ENCODE measurements at regions not wholly inside any gene's neighbourhood (a gene's known extent, or its start where the extent isn't known, plus 50 kb on each side); places are given as distances from the start of the nearest gene placed in this dataset.

DNA sequence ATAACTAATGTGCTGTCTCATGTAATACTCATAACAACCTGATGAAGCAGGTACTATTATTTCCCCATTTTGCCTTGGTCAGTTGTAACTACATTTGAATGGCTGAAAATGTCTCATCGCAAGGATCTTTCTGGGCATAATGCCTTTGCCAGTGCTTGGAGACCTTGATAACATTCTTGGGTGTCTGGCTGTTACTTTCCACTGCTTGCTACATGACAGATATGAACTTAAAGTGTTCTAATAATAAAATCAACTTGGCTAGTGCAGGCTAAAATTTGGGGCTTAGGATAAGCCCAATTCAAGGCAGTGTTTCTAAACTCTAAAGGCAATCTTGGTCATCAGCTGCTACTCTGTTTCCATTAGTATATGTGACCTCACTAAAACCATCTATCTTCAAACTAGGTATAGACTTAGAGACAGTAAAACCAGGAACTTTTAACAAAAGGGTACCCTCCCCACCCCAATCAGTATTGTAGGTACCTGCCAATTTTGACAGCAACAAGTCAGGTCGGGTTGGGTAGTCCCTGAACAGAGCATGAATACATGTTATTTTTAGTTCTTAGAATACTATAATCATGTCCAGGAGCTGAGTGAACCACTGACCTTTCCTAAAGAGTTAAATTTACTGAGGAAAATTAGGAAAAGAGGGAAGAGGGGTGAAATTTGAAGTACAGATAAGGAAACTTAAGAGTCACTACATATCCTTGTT lies 68.2 kb upstream of the AHR start:
- Histone ChIP-seq H3K4me2 (ENCODE audit: low read length) (no peak overlapping the region), H3K4me3 (ENCODE audit: low read depth, low read length) (no peak overlapping the region), H3K9ac (no peak overlapping the region), H3K27me3 (ENCODE audit: control insufficient read depth, insufficient read depth, low read length) (no peaks in the 10 kb centered on the region), H3K27ac (no peak overlapping the region), H3K9me3 (ENCODE audit: control insufficient read depth, low read length) (no peaks in the 10 kb centered on the region), H3K4me1 (no peaks in the 10 kb centered on the region), H3K79me2 (no peaks in the 10 kb centered on the region), H2AFZ (no peak overlapping the region), H3K36me3 (ENCODE audit: control insufficient read depth, insufficient read depth, low read length) (no peaks in the 10 kb centered on the region)
- TF ChIP-seq, protein P1, sequence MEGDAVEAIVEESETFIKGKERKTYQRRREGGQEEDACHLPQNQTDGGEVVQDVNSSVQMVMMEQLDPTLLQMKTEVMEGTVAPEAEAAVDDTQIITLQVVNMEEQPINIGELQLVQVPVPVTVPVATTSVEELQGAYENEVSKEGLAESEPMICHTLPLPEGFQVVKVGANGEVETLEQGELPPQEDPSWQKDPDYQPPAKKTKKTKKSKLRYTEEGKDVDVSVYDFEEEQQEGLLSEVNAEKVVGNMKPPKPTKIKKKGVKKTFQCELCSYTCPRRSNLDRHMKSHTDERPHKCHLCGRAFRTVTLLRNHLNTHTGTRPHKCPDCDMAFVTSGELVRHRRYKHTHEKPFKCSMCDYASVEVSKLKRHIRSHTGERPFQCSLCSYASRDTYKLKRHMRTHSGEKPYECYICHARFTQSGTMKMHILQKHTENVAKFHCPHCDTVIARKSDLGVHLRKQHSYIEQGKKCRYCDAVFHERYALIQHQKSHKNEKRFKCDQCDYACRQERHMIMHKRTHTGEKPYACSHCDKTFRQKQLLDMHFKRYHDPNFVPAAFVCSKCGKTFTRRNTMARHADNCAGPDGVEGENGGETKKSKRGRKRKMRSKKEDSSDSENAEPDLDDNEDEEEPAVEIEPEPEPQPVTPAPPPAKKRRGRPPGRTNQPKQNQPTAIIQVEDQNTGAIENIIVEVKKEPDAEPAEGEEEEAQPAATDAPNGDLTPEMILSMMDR (IDR thresholded peaks at IDR 0.05): no peak

GRCh38 chr7:17233603-17234002 lies 64.8 kb upstream of the AHR start:
- H3K27me3 ChIP-seq (ENCODE audit: control insufficient read depth, insufficient read depth, low read length): no peaks in the 10 kb centered on the region
- no peaks in the 10 kb centered on the region for H3K4me1 ChIP-seq
- no peak overlapping the region for H2AFZ ChIP-seq
- no peaks in the 10 kb centered on the region for H3K9me3 ChIP-seq (ENCODE audit: control insufficient read depth, low read length)
- no peaks in the 10 kb centered on the region for H3K79me2 ChIP-seq
- TF ChIP-seq, protein P1 (IDR thresholded peaks at IDR 0.05): no peak
- no peak overlapping the region for H3K4me3 ChIP-seq (ENCODE audit: low read depth, low read length)
- H3K4me2 ChIP-seq (ENCODE audit: low read length): no peak overlapping the region
- H3K27ac ChIP-seq: no peak overlapping the region
- H3K9ac ChIP-seq: no peak overlapping the region
- no peaks in the 10 kb centered on the region for H3K36me3 ChIP-seq (ENCODE audit: control insufficient read depth, insufficient read depth, low read length)

GRCh38 chr7:17234030-17234397 lies 64.4 kb upstream of the AHR start:
- H2AFZ ChIP-seq: no peak overlapping the region
- H3K9ac ChIP-seq: no peak overlapping the region
- no peaks in the 10 kb centered on the region for H3K79me2 ChIP-seq
- H3K27me3 ChIP-seq (ENCODE audit: control insufficient read depth, insufficient read depth, low read length): no peaks in the 10 kb centered on the region
- no peaks in the 10 kb centered on the region for H3K9me3 ChIP-seq (ENCODE audit: control insufficient read depth, low read length)
- no peak overlapping the region for H3K4me2 ChIP-seq (ENCODE audit: low read length)
- no peak overlapping the region for H3K27ac ChIP-seq
- H3K4me3 ChIP-seq (ENCODE audit: low read depth, low read length): no peak overlapping the region
- TF ChIP-seq, protein P1 (IDR thresholded peaks at IDR 0.05): no peak
- no peaks in the 10 kb centered on the region for H3K36me3 ChIP-seq (ENCODE audit: control insufficient read depth, insufficient read depth, low read length)
- no peaks in the 10 kb centered on the region for H3K4me1 ChIP-seq

DNA sequence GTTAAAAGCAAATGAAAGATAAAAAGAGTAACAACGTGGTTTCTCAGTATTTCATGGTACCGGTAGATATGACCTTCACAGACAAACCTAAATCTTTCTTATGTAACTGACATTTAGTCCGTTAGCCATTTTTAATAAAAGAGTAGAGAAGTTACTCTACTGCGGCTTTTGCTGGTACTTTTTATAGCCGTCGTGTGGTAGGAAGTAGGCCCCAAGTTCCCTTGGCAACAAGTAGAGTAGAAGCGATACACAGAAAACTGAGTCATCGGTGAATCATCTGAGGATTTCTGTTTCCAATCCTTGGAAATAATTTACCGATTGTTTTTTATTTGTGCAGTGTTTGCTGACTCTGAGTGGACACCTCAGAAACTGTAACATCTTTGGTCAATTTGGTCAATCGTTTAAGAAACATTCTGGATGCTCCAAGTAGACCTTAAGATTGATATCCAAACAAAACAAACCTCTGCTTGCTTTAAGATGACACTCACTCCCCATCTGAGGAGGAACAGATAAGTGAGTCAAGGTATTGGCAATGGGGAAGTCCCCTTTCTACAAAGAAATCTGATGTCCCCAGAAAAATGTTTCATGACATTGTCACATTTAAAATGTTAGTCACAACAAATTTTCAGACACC lies 63.9 kb upstream of the AHR start:
- no peaks in the 10 kb centered on the region for H3K36me3 ChIP-seq (ENCODE audit: control insufficient read depth, insufficient read depth, low read length)
- H3K4me1 ChIP-seq: no peaks in the 10 kb centered on the region
- no peak overlapping the region for H3K4me2 ChIP-seq (ENCODE audit: low read length)
- H3K4me3 ChIP-seq (ENCODE audit: low read depth, low read length): no peak overlapping the region
- TF ChIP-seq, protein P1 (IDR thresholded peaks at IDR 0.05): no peak
- H3K9me3 ChIP-seq (ENCODE audit: control insufficient read depth, low read length): no peaks in the 10 kb centered on the region
- no peak overlapping the region for H3K27ac ChIP-seq
- no peaks in the 10 kb centered on the region for H3K27me3 ChIP-seq (ENCODE audit: control insufficient read depth, insufficient read depth, low read length)
- no peak overlapping the region for H3K9ac ChIP-seq
- no peaks in the 10 kb centered on the region for H3K79me2 ChIP-seq
- H2AFZ ChIP-seq: no peak overlapping the region

- Histone ChIP-seq H3K27ac (no peak overlapping the region), H3K4me2 (ENCODE audit: low read length) (no peak overlapping the region), H3K27me3 (ENCODE audit: control insufficient read depth, insufficient read depth, low read length) (no peaks in the 10 kb centered on the region), H3K36me3 (ENCODE audit: control insufficient read depth, insufficient read depth, low read length) (no peaks in the 10 kb centered on the region), H3K79me2 (no peaks in the 10 kb centered on the region), H3K9me3 (ENCODE audit: control insufficient read depth, low read length) (no peaks in the 10 kb centered on the region), H3K4me1 (no peaks in the 10 kb centered on the region), H3K9ac (no peak overlapping the region), H2AFZ (no peak overlapping the region), H3K4me3 (ENCODE audit: low read depth, low read length) (no peak overlapping the region)
- TF ChIP-seq, protein P1 (IDR thresholded peaks at IDR 0.05): no peak
Measured at GRCh38 chr7:17236171-17236570, 62.3 kb upstream of the AHR start.

Measured in parathyroid adenoma (tissue), 2 donors.